Loucy (cell line): ENCODE measurements at regions not wholly inside any gene's neighbourhood (a gene's known extent, or its start where the extent isn't known, plus 50 kb on each side); places are given as distances from the start of the nearest gene placed in this dataset.
A peak's percentile ranks its signal among the peaks of the same experiment; 100 is the strongest.

Experiments
- H2AFZ ChIP-seq: fragments of 200-600 bp; sonication (generic); 2 replicates; pipeline ENCODE4 v1.6.0; 2016; ENCODE audit warnings: antibody characterized with exemption, mild to moderate bottlenecking, low read length, moderate library complexity
- H3F3A ChIP-seq: fragments of 200-600 bp; 2 replicates; pipeline ENCODE4 v1.6.0; 2016; ENCODE audit warnings: antibody characterized with exemption, low read depth, mild to moderate bottlenecking
- H3K27me3 ChIP-seq: fragments of 200-600 bp; sonication (generic); 2 replicates; pipeline ENCODE4 v1.6.1; 2014; ENCODE audit warnings: low read length, mild to moderate bottlenecking; ENCODE audit not compliant: insufficient read depth, poor library complexity, severe bottlenecking
- H3K36me3 ChIP-seq: fragments of 200-600 bp; sonication (generic); 2 replicates; pipeline ENCODE4 v1.6.1; 2016; ENCODE audit warnings: low read length; ENCODE audit not compliant: insufficient read depth
- H3K4me1 ChIP-seq: fragments of 200-600 bp; sonication (generic); 2 replicates; pipeline ENCODE4 v1.5.1; 2014; ENCODE audit warnings: low read length, mild to moderate bottlenecking; ENCODE audit not compliant: insufficient read depth, poor library complexity, severe bottlenecking
- H3K4me2 ChIP-seq: fragments of 200-600 bp; sonication (generic); 2 replicates; pipeline ENCODE4 v1.6.0; 2014; ENCODE audit warnings: antibody characterized with exemption, low read length, low read depth, mild to moderate bottlenecking; ENCODE audit not compliant: poor library complexity, severe bottlenecking
- H3K4me3 ChIP-seq: fragments of 200-600 bp; sonication (generic); 2 replicates; pipeline ENCODE4 v1.5.1; 2014; ENCODE audit warnings: low read length, mild to moderate bottlenecking, mixed read lengths; ENCODE audit not compliant: poor library complexity, severe bottlenecking
- H3K79me2 ChIP-seq: fragments of 200-600 bp; sonication (generic); 2 replicates; pipeline ENCODE4 v1.6.1; 2014; ENCODE audit warnings: low read length; ENCODE audit not compliant: insufficient read depth
- H3K9ac ChIP-seq: fragments of 200-600 bp; sonication (generic); 2 replicates; pipeline ENCODE4 v1.6.0; 2014; ENCODE audit warnings: mild to moderate bottlenecking, low read depth, low read length, moderate library complexity; ENCODE audit not compliant: poor library complexity, severe bottlenecking
- H3K9me2 ChIP-seq: fragments of 200-600 bp; sonication (generic); replicated peaks from 2 replicates; pipeline ENCODE4 v1.6.1; 2016; ENCODE audit warnings: low read depth, low read length, mixed read lengths
- H3K9me3 ChIP-seq: fragments of 200-600 bp; sonication (generic); 2 replicates; pipeline ENCODE4 v1.6.1; 2014; ENCODE audit warnings: mild to moderate bottlenecking, antibody characterized with exemption, low read length, low read depth; ENCODE audit not compliant: insufficient read depth
- H4K20me1 ChIP-seq: fragments of 200-600 bp; sonication (generic); 2 replicates; pipeline ENCODE4 v1.6.0; 2014; ENCODE audit warnings: antibody characterized with exemption, low read length, mild to moderate bottlenecking; ENCODE audit not compliant: insufficient read depth, poor library complexity, severe bottlenecking
- CTCF ChIP-seq: fragments of 200-600 bp; sonication (generic); conservative IDR thresholded peaks from 2 replicates; pipeline ENCODE4 v1.5.1; 2014; ENCODE audit warnings: mild to moderate bottlenecking, antibody characterized with exemption, low read length
- EZH2phosphoT487 ChIP-seq: fragments of 200-600 bp; IDR thresholded peaks from 2 replicates; pipeline ENCODE4 v1.6.1; 2018; ENCODE audit warnings: antibody characterized with exemption, mild to moderate bottlenecking, moderate library complexity, borderline replicate concordance

- Histone ChIP-seq H3K9ac (no peak overlapping the region), H3F3A (no peaks in the 10 kb centered on the region), H2AFZ (no peak overlapping the region), H3K9me3 (no peaks in the 10 kb centered on the region), H3K4me1 (no peaks in the 10 kb centered on the region), H3K36me3 (no peaks in the 10 kb centered on the region), H3K4me2 (no peak overlapping the region), H4K20me1 (no peaks in the 10 kb centered on the region), H3K9me2 (no peaks in the 10 kb centered on the region), H3K4me3 (no peak overlapping the region), H3K27me3 (no peaks in the 10 kb centered on the region), H3K79me2 (no peaks in the 10 kb centered on the region)
- TF ChIP-seq CTCF (no peak), EZH2phosphoT487 (no peak)
Observed at GRCh38 chr6:74577619-74578018, 628.2 kb downstream of the COL12A1 start.

GRCh38 chr6:74574794-74575193, 631.1 kb downstream of the COL12A1 start:
- TF ChIP-seq CTCF (peak; percentile 70), EZH2phosphoT487 (no peak)
- Histone ChIP-seq H3F3A (no peaks in the 10 kb centered on the region), H3K4me1 (no peaks in the 10 kb centered on the region), H3K9ac (no peak overlapping the region), H3K79me2 (no peaks in the 10 kb centered on the region), H3K9me2 (no peaks in the 10 kb centered on the region), H3K36me3 (no peaks in the 10 kb centered on the region), H3K9me3 (no peaks in the 10 kb centered on the region), H4K20me1 (no peaks in the 10 kb centered on the region), H3K4me2 (no peak overlapping the region), H2AFZ (no peak overlapping the region), H3K27me3 (no peaks in the 10 kb centered on the region), H3K4me3 (no peak overlapping the region)

- Histone ChIP-seq H2AFZ (no peak overlapping the region), H3K4me2 (no peak overlapping the region), H3K4me3 (no peak overlapping the region), H3K27me3 (no peaks in the 10 kb centered on the region), H3K9me2 (no peaks in the 10 kb centered on the region), H3F3A (no peaks in the 10 kb centered on the region), H3K9ac (no peak overlapping the region), H3K36me3 (no peaks in the 10 kb centered on the region), H4K20me1 (no peaks in the 10 kb centered on the region), H3K9me3 (no peaks in the 10 kb centered on the region), H3K4me1 (no peaks in the 10 kb centered on the region), H3K79me2 (no peaks in the 10 kb centered on the region)
- TF ChIP-seq CTCF (no peak), EZH2phosphoT487 (no peak)
Observed at GRCh38 chr6:74573613-74574012, 632.2 kb downstream of the COL12A1 start.
